ENCODE measurements at regions not wholly inside any gene's neighbourhood (a gene's known extent, or its start where the extent isn't known, plus 50 kb on each side); places are given as distances from the start of the nearest gene placed in this dataset.

DNA sequence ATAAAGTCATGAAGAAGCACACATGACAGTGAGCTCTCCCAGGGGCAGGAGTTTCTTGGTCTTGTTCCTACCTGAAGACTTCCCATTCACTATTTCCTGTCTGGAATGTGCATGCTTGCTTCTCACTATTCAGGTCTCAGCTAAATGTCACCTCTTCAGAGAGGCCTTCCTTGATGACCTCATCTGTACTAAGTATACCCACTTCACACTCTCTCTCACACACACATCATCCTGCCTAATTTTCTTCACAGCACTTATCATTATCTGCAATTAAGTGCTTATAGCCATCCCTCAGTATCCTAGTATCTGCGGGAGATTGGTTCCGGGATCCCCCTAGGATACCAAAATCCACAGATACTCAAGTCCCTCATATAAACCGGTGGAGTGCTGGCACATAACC is 146.4 kb upstream of the IVNS1ABP start:
- TF ChIP-seq, protein P1, sequence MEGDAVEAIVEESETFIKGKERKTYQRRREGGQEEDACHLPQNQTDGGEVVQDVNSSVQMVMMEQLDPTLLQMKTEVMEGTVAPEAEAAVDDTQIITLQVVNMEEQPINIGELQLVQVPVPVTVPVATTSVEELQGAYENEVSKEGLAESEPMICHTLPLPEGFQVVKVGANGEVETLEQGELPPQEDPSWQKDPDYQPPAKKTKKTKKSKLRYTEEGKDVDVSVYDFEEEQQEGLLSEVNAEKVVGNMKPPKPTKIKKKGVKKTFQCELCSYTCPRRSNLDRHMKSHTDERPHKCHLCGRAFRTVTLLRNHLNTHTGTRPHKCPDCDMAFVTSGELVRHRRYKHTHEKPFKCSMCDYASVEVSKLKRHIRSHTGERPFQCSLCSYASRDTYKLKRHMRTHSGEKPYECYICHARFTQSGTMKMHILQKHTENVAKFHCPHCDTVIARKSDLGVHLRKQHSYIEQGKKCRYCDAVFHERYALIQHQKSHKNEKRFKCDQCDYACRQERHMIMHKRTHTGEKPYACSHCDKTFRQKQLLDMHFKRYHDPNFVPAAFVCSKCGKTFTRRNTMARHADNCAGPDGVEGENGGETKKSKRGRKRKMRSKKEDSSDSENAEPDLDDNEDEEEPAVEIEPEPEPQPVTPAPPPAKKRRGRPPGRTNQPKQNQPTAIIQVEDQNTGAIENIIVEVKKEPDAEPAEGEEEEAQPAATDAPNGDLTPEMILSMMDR (conservative IDR thresholded peaks at IDR 0.05), result no peak
- no peaks in the 10 kb centered on the region for H3K27me3 ChIP-seq (ENCODE audit: insufficient read depth, low read length)
- H2BK120ac ChIP-seq (ENCODE audit: low read depth, low read length, poor library complexity, severe bottlenecking), result no peak overlapping the region
- H3K9ac ChIP-seq (ENCODE audit: extremely low read depth, insufficient read length, low read length), result no peak overlapping the region
- H3K27ac Mint-ChIP-seq, result no peak overlapping the region
- no peak overlapping the region for H4K8ac ChIP-seq (replicated peaks; ENCODE audit: insufficient read length, low read depth, low read length)
- no peak overlapping the region for H3K23ac ChIP-seq (ENCODE audit: insufficient read length, low read depth, low read length)
- no peak overlapping the region for H2BK15ac ChIP-seq (ENCODE audit: low read depth, low read length)
- H3K79me2 ChIP-seq (ENCODE audit: insufficient read depth, low read length), result no peaks in the 10 kb centered on the region
- no peak overlapping the region for H3K18ac ChIP-seq (ENCODE audit: insufficient read length, low read depth, low read length)
- no peaks in the 10 kb centered on the region for H3K23me2 ChIP-seq (ENCODE audit: insufficient read length, low read depth, low read length, poor library complexity, severe bottlenecking)
- no peak overlapping the region for H4K5ac ChIP-seq (ENCODE audit: insufficient read length, low read depth, low read length)
- H4K20me1 ChIP-seq (ENCODE audit: control insufficient read depth, insufficient read depth, insufficient read length), result no peaks in the 10 kb centered on the region
- no peak overlapping the region for H3K56ac ChIP-seq (ENCODE audit: insufficient read length, low read depth, low read length)
- no peak overlapping the region for H3K27ac ChIP-seq (ENCODE audit: insufficient read length, low read depth, low read length)
- no peaks in the 10 kb centered on the region for H3K27me3 Mint-ChIP-seq (ENCODE audit: low read depth)
- H2AK5ac ChIP-seq (ENCODE audit: insufficient read length, low read length), result no peak overlapping the region
- no peaks in the 10 kb centered on the region; a peak in 1 of 7 replicates for H3K36me3 Mint-ChIP-seq (ENCODE audit: insufficient read depth in 1 of 3, low read depth in 3 of 3)
- H3T11ph ChIP-seq (ENCODE audit: low read length), result no peak overlapping the region
- H2AFZ ChIP-seq (ENCODE audit: low read length), result no peak overlapping the region
- no peak for DNase-seq
- no peak overlapping the region for H3K4me3 Mint-ChIP-seq
- no peaks in the 10 kb centered on the region for H3K4me1 ChIP-seq (ENCODE audit: insufficient read depth, low read length)
- no peaks in the 10 kb centered on the region for H3K9me3 ChIP-seq (ENCODE audit: control insufficient read depth, low read depth, low read length)
- no peak overlapping the region for H2BK12ac ChIP-seq (ENCODE audit: insufficient read length, low read depth, low read length)
- H3K9me3 Mint-ChIP-seq, result peaks cover 2 to 3% of the 10 kb centered on the region in 2 experiments; a peak in 2 of 5 replicates
- H4K91ac ChIP-seq (ENCODE audit: insufficient read length, low read depth, low read length), result no peak overlapping the region
- WGBS (ENCODE audit: extremely low coverage, insufficient read length, low lambda C conversion rate), result no CpG with 5 or more reads among the region's 3 CpGs
- H3K4me2 ChIP-seq (ENCODE audit: insufficient read depth, insufficient read length, low read length), result no peak overlapping the region
- H2BK20ac ChIP-seq (ENCODE audit: low read depth, low read length, poor library complexity, severe bottlenecking), result no peak overlapping the region
- H3K4me1 Mint-ChIP-seq, result no peaks in the 10 kb centered on the region
- H3K4ac ChIP-seq (ENCODE audit: low read depth, low read length), result no peak overlapping the region
- H3K79me1 ChIP-seq (ENCODE audit: insufficient read depth, low read depth, low read length, poor library complexity, severe bottlenecking), result no peaks in the 10 kb centered on the region
- no peak overlapping the region for H2BK5ac ChIP-seq (ENCODE audit: insufficient read length, low read length)
- no peak overlapping the region for H3K14ac ChIP-seq (ENCODE audit: insufficient read depth, low read length)

Data from H9 (cell line).